ENCODE measurements at regions not wholly inside any gene's neighbourhood (a gene's known extent, or its start where the extent isn't known, plus 50 kb on each side); places are given as distances from the start of the nearest gene placed in this dataset.
"Not testable (repeated sequence)": the region's sequence is repeated elsewhere in the genome, so short reads cannot be mapped to it uniquely, and the experiment has no call there.

GRCh38 chr4:184960505-184960971 is 57.8 kb upstream of the HELT start:
- TF ChIP-seq ZNF274 (IDR thresholded peaks at IDR 0.05; ENCODE audit: low read depth, low read length) = no peak
- H3K4me3 ChIP-seq (ENCODE audit: low read length) = no peak overlapping the region

GRCh38 chr4:184961660-184962059 is 56.6 kb upstream of the HELT start:
- TF ChIP-seq ZNF274 (IDR thresholded peaks at IDR 0.05; ENCODE audit: low read depth, low read length) = no peak
- H3K4me3 ChIP-seq (ENCODE audit: low read length) = no peak overlapping the region

- no peak for TF ChIP-seq ZNF274 (IDR thresholded peaks at IDR 0.05; ENCODE audit: low read depth, low read length)
- no peak overlapping the region for H3K4me3 ChIP-seq (ENCODE audit: low read length)
Observed at GRCh38 chr4:184962125-184962638, 56.1 kb upstream of the HELT start.

DNA sequence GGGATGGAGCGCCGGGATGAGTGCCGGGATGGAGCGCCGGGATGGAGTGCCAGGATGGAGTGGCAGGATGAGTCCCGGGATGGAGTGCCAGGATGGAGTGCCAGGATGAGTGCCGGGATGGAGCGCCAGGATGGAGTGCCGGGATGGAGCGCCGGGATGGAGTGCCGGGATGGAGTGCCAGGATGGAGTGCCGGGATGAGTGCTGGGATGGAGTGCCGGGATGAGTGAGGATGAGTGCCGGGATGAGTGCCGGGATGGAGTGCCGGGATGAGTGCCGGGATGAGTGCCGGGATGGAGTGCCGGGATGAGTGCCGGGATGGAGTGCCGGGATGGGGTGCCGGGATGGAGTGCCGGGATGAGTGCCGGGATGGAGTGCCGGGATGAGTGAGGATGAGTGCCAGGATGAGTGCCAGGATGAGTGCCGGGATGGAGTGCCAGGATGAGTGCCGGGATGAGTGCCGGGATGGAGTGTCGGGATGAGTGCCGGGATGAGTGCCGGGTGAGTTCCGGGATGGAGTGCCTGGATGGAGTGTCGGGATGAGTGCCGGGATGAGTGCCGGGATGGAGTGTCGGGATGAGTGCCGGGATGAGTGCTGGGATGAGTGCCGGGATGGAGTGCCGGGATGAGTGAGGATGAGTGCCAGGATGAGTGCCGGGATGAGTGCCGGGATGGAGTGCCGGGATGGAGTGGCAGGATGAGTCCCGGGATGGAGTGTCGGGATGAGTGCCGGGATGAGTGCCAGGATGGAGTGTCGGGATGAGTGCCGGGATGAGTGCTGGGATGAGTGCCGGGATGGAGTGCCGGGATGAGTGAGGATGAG is 52.9 kb upstream of the HELT start:
- H3K4me3 ChIP-seq (ENCODE audit: low read length) = not testable (repeated sequence)

DNA sequence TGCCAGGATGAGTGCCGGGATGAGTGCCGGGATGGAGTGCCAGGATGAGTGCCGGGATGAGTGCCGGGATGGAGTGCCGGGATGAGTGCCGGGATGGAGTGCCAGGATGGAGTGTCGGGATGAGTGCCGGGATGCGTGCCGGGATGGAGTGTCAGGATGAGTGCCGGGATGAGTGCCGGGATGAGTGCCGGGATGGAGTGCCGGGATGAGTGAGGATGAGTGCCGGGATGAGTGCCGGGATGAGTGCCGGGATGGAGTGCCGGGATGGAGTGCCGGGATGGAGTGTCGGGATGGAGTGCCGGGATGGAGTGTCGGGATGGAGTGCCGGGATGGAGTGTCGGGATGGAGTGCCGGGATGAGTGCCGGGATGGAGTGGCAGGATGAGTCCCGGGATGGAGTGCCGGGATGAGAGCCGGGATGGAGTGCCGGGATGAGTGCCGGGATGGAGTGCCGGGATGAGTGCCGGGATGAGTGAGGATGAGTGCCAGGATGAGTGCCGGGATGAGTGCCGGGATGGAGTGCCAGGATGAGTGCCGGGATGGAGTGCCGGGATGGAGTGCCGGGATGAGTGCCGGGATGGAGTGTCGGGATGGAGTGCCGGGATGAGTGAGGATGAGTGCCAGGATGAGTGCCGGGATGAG is 52.1 kb upstream of the HELT start:
- H3K4me3 ChIP-seq (ENCODE audit: low read length) = not testable (repeated sequence)

DNA sequence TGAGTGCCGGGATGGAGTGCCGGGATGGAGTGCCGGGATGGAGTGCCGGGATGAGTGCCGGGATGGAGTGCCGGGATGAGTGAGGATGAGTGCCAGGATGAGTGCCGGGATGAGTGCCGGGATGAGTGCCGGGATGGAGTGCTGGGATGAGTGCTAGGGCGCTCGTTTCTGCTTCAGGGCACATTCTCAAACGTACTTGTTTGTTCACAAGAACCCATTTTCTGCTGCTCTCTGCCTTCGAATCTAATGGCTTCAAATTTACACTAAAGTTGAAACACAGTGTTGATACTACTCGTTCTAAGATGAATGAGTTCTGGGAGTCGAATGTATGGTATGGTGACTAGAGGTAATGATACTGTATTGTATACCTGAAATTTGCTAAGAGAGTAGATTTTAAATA is 50.6 kb upstream of the HELT start:
- H3K4me3 ChIP-seq (ENCODE audit: low read length) = not testable (repeated sequence)

DNA sequence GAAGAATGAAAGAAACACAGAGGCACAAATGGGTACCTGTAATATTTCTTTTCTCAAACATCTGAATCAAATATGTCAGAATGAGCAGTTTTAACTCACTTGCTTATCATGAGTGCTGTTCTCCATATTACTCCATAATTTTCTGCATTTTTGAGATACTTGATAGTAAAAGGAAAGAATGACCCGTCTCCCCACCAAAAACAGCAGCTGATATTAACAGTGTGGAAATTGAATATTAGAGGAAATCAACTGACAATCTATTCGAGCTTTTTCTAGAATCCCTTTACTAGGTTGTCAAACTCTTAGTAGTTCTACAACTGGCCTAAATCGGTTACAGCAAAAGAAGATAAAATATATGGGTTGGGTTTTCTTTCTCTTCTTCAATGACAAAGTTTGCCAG is 49.9 kb upstream of the HELT start:
- TF ChIP-seq ZNF274 (IDR thresholded peaks at IDR 0.05; ENCODE audit: low read depth, low read length) = no peak
- H3K4me3 ChIP-seq (ENCODE audit: low read length) = no peak overlapping the region
